GM21447 (cell line): ENCODE measurements at regions not wholly inside any gene's neighbourhood (a gene's known extent, or its start where the extent isn't known, plus 50 kb on each side); places are given as distances from the start of the nearest gene placed in this dataset.

Experiments
- ATAC-seq: cut with Tn5 transposase; IDR thresholded peaks from one replicate; pipeline ENCODE4 v1.9.1; 2021; ENCODE audit not compliant: unreplicated experiment

DNA sequence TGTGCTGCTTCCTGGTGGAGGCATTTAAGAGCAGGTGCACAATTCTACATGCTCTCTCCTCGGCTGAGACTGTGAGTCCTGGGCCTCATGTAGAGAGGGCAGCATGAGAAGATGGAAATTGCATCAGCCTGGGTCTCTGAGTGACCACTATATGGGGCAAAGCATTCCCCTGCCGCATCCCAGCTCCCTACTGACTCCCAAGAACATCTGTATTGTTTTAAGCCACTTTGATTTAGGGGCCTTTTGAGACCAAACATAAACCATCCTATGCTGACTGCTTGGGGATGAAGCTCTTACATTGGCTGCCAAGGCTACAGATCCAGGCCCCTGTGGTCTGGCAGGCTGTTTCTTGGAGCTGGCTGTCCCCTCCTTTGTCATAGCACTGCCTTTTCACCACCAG, 101.3 kb upstream of the TBX20 start:
- ATAC-seq = no peak

DNA sequence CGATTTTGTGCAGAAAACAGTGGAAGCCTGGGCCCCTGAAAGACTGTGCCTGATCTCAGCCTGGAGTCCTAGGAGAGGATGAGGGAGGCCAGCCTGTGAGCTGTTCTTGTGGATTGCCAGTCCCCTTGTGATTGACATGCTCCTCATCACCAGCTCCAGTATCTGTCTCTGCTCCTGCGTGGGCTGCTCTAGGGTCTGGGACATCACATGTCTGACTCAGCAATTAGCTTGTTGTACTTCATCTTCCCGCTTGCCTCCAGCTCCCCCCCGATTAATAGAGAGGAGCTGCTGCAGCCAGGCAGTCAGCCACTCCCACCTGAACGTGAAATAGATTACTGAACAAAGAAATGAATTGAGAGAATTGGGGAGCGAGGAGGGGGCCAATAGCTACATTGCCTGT, 99.6 kb upstream of the TBX20 start:
- ATAC-seq = no peak

DNA sequence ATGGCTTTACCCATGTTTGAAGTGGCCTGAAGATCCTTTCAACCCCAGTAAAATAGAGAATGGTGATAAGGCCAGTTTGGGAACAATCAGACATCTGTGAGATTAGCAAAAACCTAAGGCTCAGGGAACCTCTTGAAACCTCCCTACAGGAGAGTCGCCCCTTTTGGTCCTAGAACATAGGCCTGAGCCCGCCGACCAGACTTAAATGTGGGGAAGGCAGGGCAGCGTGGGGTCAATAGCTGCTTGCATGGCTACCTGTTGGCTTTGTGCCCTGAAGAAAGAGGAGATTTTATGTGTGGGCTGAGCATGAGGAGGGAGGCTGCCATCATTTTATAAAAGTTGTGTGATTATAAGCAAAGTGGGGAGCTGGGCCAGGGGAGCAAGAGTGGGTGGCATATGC, 97.6 kb upstream of the TBX20 start:
- ATAC-seq = no peak

DNA sequence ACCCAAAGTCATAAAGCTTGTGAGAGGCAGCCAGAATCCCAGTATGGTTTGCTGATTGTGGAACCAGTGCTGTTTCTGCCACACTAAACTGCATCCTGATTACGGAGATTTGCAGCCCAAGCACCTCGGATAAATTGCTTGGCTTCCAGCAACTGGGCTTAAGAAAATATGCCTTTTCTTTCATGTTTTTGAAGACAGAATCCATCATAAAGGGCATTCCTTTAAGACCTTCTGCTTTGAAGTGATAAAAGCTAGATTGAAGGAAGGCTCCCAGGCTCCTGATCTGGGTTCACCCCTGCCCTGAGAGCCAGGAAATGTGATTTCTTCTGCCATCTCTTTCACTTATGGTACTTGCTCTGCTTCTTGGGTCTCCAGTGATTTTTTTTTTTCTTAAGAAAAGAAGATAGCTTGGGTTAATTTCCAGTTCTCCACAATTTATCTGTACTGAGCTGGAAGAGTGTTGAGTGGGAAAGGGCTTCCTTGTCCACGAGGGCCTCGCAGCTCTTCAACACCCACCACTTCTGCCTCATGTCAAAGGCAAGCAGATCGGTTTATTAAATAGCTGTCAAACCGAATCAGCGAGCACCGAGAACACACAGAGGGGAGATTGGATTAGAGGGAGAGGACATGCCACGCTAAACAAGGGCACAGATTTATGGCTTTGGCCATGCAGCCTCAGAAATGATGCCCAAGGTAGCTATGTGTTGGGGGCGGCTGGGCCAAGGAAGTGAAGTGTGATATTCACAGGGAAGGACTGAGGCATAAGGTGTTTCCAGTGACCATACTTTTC, 94.9 kb upstream of the TBX20 start:
- no peak for ATAC-seq

DNA sequence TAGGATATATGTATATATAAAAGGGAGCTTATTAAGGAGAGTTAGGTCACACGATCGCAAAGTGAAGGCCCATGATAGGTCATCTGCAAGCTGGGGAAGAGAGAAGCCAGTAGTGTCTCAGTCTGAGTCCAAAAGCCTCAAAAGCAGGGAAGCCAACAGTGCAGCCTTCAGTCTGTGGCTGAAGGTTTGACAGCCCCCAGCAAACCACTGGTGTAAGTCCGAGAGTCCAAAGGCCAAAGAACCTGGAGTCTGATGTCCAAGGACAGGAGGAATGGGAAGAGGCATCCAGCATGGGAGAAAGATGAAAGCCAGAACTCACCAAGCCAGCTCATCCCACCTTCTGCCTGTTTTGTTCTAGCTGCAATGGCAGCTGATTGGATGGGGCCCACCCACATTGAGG, 88.9 kb upstream of the TBX20 start:
- ATAC-seq = no peak

DNA sequence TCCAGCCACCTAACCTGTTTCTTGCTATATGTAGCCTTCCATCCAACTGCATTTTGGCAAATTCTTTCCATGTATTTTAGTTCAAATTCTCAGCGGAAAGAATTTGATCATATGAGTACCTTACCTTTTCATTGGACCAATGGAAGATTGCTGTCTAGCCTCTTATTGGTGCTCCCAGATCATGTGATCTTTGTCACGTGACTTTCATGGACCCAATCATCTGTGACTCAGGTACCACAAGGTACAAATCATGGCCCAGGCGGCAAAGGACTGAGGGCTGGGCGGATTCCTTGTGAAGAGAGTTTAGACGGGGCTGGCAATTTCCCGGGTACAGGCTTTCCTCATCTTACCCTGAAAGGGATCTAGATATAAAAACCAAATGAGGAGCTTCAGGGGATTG, 85.9 kb upstream of the TBX20 start:
- ATAC-seq = no peak

DNA sequence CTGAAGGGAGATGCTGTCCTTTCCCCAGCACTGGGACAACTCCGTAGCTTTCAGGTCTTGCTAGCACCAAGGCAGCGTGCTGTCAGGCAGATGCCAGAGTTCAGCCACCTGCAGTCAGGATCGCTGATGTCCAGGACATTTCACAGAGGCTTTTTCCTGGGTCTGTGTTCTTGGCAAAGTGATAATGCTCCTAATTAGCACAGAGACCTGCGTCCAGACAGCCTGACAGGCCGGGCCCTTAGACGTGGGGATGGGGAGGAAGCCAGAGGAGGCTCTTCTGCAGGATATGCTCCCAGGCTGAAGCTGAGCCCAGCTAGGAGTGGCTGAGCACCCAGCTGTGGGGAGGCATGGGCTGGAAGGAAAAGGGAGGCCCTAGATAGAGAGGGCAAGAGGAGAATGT, 82.5 kb upstream of the TBX20 start:
- ATAC-seq = no peak

DNA sequence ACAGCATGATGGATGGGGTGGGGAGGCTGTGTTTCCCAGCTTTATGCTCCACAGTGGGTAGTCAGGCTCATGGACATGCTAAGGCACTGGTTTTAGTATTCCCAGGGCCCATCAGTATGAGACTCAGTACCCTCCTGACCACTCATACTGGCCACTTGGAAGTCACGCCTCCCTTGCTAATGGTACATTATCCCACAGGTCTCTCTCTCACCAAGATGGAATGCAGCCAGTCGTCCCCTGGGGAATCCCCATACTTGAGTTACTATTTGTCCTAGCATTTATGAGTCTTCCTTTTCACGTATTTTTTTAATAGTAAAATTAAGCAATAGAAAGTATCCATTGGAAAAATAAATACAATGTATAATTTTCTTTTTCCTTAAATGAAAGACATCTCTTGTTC, 80.6 kb upstream of the TBX20 start:
- ATAC-seq = no peak

DNA sequence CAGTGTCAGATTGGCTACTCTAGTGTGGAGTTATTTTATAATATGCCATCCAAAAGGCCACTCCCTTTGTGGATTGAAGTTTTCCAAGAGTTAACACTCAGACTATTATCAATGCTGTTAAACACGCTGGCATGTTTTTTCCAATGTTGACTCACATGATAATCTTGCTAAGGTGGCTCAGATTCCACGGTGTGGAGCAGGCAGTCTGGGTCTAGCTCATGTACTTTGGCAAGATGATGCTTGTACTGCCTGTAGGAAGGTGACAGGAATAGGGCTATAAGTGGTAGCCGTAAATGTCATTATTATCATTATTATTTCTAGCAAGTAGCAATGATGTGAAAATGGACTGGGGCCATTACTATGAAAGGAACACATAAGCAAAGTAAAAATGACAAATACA, 79.4 kb upstream of the TBX20 start:
- ATAC-seq = no peak

DNA sequence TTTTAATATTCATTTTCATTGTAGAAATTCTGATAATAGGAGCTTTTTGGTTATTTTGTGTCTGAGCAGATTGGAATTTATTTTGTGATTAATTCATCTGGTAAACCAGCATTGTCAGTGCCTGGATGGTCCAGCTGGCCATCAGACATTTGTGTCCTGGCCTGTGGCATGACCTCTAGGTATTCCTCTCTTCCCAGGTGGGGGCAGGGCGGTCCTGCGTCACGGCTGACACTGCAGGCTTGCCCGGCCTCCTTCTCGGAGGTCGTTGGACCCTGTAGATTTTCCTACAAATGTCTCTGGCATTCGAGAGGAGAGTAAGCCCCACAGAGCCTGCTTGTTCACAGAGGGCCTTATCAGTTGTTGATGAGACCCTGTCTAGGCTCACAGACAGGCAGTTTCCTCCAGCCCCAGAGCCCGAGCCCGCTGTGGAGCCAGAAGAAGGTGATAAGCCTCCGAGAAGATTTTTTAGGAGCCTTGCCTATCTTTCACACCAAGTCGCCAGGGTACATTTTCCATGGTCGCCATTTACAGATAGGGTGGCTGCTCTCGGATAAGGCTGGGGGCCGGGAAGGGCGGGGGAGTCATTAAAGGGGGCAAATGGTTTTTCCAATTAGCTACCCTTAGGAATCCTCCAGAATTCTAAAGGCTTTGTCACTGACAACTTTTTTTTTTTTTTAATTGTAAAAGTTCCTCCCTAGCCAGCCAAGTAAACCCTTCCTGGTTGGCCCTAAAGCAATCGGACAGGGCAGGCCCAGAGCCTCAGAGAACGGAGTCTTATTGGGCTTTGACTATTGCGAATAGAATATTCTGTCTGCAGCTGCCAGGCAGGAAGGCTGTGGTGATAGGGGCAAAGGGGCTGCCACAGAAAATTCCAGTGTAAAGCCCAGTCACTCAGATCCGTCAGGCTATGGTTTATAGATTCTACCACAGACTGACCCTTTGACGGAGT, 78.1 kb upstream of the TBX20 start:
- no peak for ATAC-seq

DNA sequence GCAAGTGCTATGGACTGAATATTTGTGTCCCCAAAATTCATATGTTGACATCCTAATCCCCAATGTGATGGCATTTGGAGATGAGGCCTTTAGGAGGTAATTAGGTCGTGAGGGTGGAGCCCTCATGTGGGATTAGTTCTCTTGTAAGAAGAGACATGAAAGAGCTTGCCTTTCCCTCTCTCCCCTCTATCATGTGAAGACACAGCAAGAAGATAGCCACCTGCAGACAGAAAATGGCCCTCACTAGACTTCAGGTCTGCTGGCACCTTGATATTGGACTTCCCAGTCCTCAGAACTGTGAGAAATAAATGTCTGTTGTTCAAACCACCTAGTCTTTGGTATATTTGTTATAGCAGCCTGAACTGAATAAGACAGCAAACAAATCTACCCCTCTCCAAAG, 75.1 kb upstream of the TBX20 start:
- ATAC-seq = no peak

DNA sequence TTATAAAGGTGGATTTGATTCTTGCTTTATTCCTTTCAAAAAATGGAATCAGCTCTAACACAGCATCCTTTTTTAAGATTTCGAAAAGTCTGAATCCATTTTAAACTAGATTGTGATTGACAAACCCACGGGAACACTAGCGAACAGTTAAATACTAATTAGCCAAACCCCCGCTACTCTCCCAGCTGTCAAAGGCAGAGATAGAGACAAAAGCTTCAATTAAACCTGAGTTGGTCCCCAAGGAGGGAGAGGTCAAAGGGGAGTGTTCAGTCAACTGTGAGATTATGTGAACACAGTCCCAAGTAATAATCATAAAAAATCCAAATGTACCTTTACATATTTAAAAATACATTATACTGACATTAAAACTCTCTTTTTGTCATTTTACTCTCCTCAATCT, 65.7 kb upstream of the TBX20 start:
- ATAC-seq = no peak

DNA sequence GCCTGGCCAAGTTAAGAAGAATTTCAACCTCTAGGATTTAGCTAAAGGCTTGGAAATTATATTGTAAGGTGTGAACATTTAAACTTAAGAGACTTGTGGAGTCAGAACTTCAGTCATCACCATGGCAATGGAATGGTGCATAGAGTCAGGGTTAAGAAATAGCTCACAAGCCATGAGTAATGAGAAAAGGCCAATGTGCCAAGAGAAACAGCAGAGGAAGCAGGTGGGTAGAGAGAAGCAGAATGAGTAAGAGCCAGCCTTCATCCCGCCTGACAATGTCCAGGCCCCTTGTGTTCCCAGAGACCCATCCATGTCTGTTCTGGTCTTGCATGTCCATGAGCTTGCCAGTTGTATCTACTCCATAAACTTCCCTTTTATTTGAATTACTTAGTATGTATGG, 62.6 kb upstream of the TBX20 start:
- ATAC-seq = no peak

DNA sequence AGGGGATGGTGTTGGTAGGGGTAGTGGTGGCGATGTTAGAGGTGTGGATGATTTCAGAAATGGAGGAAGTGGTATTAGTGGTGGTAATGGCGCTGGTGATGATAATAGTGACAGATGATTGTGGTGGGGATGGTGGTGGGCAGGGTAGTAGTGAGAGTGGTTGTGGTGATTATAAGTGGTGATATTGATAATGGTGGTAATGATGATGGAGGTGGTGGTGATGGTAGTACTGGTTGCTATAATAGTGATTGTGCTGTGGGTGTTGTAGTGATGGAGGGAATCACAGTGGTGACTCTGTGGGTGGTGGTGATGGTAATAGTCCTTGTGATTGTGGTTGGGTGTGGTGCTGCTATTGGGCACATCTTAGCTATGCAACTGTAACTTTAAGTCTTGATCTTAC, 61.6 kb upstream of the TBX20 start:
- no peak for ATAC-seq

DNA sequence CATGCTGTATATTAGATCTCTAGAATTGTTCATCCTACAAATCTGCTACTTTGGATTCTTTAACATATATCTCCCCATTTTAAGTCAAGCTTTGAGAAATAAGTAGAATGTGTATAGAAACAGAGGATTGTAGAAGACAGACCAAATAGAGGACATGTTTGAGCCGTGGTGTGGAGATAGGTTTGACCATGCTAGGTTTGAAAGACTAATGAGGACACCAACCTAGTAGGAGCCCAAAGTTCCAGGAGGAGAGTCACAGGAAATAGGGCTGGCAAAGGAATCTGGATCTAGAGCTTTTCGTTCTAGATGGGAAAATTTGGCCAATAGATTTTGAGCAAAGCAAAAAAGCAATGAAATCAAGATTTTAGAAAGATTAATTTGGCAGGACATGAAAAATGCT, 60.5 kb upstream of the TBX20 start:
- no peak for ATAC-seq

DNA sequence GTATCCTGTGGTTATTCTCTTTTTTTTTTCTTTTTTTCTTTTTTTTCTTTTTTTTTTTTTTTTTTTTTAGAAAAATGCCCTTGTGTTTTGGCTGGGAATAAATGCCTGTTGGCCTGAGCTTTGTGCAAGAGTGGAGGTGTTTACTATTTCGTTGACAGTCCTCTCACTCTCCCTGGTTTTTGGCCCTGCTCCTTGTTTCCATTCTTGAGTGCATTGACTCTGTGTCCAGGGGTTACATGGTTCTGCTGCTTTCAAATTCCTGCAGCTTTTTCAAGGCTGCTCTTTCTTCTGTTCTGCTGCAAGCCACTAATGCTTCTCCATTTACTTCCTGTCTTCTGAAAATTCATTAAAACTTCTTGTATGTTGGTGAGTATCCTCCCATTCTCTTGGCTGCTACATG, 59.7 kb upstream of the TBX20 start:
- ATAC-seq = no peak
